ENCODE measurements at regions not wholly inside any gene's neighbourhood (a gene's known extent, or its start where the extent isn't known, plus 50 kb on each side); places are given as distances from the start of the nearest gene placed in this dataset.

DNA sequence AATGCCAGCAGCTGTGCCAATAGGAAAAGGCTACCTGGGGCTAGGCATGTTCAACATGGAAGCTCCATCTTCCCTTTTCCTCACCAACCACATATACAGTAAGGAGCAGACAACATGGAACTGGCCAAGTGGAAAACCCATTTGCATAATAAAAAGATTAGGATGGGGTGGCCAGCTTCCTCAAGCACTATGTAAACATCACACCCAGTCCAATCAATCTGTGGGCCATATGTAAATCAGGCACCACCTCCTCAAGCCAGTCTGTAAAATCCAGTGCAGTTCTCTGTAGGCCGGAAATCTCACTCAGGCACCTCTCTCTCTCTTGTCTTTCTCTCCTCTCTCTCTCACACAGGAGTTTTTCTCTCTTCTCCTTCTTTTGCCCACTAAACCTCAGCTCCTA lies 360.2 kb upstream of the GRIA1 start:
- H3K4me3 ChIP-seq (replicated peaks in 1 of 3; ENCODE audit: low read depth in 2 of 3, low read length in 3 of 3): no peak overlapping the region
- no peak overlapping the region for H3K4me2 ChIP-seq (replicated peaks; ENCODE audit: extremely low read depth, low read length, poor library complexity, severe bottlenecking)
- no peaks in the 10 kb centered on the region for H3K79me2 ChIP-seq (ENCODE audit: insufficient read depth, low read length)
- no peaks in the 10 kb centered on the region for H3K4me1 Mint-ChIP-seq
- 88% methylated on average over 1 of the region's 1 CpG for WGBS (ENCODE audit: insufficient coverage)
- H3K27ac ChIP-seq (ENCODE audit: low read depth in 1 of 2, low read length in 2 of 2): no peak overlapping the region
- no peaks in the 10 kb centered on the region for H3K9me3 ChIP-seq (replicated peaks in 1 of 2; ENCODE audit: control insufficient read depth in 1 of 2, insufficient read depth in 1 of 2, low read length in 2 of 2)
- no peak overlapping the region for H3K4me3 Mint-ChIP-seq
- H3K9me3 Mint-ChIP-seq: peaks cover 0 to 2% (median 0%) of the 10 kb centered on the region in 7 donors
- no peaks in the 10 kb centered on the region for H3K27me3 Mint-ChIP-seq (ENCODE audit: low read depth in 3 of 3)
- H3K36me3 Mint-ChIP-seq: no peaks in the 10 kb centered on the region
- H3K4me1 ChIP-seq (ENCODE audit: control insufficient read depth in 1 of 2, insufficient read depth in 2 of 2, low read length in 2 of 2): no peaks in the 10 kb centered on the region
- TF ChIP-seq, protein P1, sequence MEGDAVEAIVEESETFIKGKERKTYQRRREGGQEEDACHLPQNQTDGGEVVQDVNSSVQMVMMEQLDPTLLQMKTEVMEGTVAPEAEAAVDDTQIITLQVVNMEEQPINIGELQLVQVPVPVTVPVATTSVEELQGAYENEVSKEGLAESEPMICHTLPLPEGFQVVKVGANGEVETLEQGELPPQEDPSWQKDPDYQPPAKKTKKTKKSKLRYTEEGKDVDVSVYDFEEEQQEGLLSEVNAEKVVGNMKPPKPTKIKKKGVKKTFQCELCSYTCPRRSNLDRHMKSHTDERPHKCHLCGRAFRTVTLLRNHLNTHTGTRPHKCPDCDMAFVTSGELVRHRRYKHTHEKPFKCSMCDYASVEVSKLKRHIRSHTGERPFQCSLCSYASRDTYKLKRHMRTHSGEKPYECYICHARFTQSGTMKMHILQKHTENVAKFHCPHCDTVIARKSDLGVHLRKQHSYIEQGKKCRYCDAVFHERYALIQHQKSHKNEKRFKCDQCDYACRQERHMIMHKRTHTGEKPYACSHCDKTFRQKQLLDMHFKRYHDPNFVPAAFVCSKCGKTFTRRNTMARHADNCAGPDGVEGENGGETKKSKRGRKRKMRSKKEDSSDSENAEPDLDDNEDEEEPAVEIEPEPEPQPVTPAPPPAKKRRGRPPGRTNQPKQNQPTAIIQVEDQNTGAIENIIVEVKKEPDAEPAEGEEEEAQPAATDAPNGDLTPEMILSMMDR (IDR thresholded peaks at IDR 0.05): no peak
- H3K27me3 ChIP-seq (ENCODE audit: control insufficient read depth in 2 of 2, insufficient read depth in 2 of 2, low read length in 2 of 2): no peaks in the 10 kb centered on the region
- no peak for DNase-seq
- H3K36me3 ChIP-seq (replicated peaks in 1 of 2; ENCODE audit: control insufficient read depth in 1 of 2, insufficient read depth in 2 of 2, low read length in 2 of 2): no peaks in the 10 kb centered on the region
- H3K27ac Mint-ChIP-seq: no peak overlapping the region
- H4K20me1 ChIP-seq (ENCODE audit: insufficient read depth, low read length): no peaks in the 10 kb centered on the region
- H2AFZ ChIP-seq (ENCODE audit: insufficient read depth, low read depth, low read length, poor library complexity, severe bottlenecking): no peak overlapping the region
- H3K9ac ChIP-seq (ENCODE audit: insufficient read depth, low read length, poor library complexity, severe bottlenecking): no peak overlapping the region
- intact Hi-C loops (cut with micrococcal nuclease): no loop called here

DNA sequence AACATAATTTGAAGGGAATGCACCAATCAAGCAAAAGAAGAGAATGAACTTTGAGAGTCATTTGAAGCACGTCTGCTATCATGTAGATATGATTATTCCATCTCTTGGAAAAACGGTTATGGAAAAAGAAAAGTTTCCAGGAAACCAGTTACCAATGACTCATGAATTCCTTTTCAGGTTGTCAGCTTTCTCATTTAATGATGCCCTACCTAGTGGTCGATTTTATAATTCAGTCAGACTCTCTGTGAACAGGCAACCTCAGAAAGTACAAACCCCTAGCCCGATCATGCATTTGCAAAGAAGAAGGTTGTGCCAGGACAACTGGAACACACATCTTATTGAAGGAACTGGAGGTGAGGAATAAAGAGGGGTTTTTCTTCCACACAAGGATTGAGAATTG lies 355.1 kb upstream of the GRIA1 start:
- no peak for DNase-seq

More for the DNA sequence above, 355.1 kb upstream of the GRIA1 start:
- no peak overlapping the region for H3K27ac Mint-ChIP-seq
- H3K36me3 ChIP-seq (replicated peaks in 1 of 2; ENCODE audit: control insufficient read depth in 1 of 2, insufficient read depth in 2 of 2, low read length in 2 of 2): no peaks in the 10 kb centered on the region
- H3K4me3 ChIP-seq (replicated peaks in 1 of 3; ENCODE audit: low read depth in 2 of 3, low read length in 3 of 3): no peak overlapping the region
- TF ChIP-seq, protein P1 (IDR thresholded peaks at IDR 0.05): no peak
- H3K27me3 ChIP-seq (ENCODE audit: control insufficient read depth in 2 of 2, insufficient read depth in 2 of 2, low read length in 2 of 2): no peaks in the 10 kb centered on the region
- no peak overlapping the region for H2AFZ ChIP-seq (ENCODE audit: insufficient read depth, low read depth, low read length, poor library complexity, severe bottlenecking)
- no peaks in the 10 kb centered on the region for H3K9me3 ChIP-seq (replicated peaks in 1 of 2; ENCODE audit: control insufficient read depth in 1 of 2, insufficient read depth in 1 of 2, low read length in 2 of 2)
- intact Hi-C loops (cut with micrococcal nuclease): no loop called here
- no peaks in the 10 kb centered on the region for H3K36me3 Mint-ChIP-seq
- H3K27ac ChIP-seq (ENCODE audit: low read depth in 1 of 2, low read length in 2 of 2): no peak overlapping the region
- H3K4me3 Mint-ChIP-seq: no peak overlapping the region
- H3K4me1 ChIP-seq (ENCODE audit: control insufficient read depth in 1 of 2, insufficient read depth in 2 of 2, low read length in 2 of 2): no peaks in the 10 kb centered on the region
- WGBS (ENCODE audit: insufficient coverage): 17% methylated on average over 1 of the region's 4 CpGs
- no peaks in the 10 kb centered on the region for H4K20me1 ChIP-seq (ENCODE audit: insufficient read depth, low read length)
- H3K27me3 Mint-ChIP-seq (ENCODE audit: low read depth in 3 of 3): no peaks in the 10 kb centered on the region
- H3K9ac ChIP-seq (ENCODE audit: insufficient read depth, low read length, poor library complexity, severe bottlenecking): no peak overlapping the region
- peaks cover 0 to 7% (median 2%) of the 10 kb centered on the region in 7 donors for H3K9me3 Mint-ChIP-seq
- H3K4me1 Mint-ChIP-seq: no peaks in the 10 kb centered on the region
- no peak overlapping the region for H3K4me2 ChIP-seq (replicated peaks; ENCODE audit: extremely low read depth, low read length, poor library complexity, severe bottlenecking)
- H3K79me2 ChIP-seq (ENCODE audit: insufficient read depth, low read length): no peaks in the 10 kb centered on the region
